AG04450 (cell line): ENCODE measurements at regions not wholly inside any gene's neighbourhood (a gene's known extent, or its start where the extent isn't known, plus 50 kb on each side); places are given as distances from the start of the nearest gene placed in this dataset.

Experiments
- CTCF ChIA-PET: fragments of 300-600, 350-600 bp; formaldehyde crosslinking; extraction: SDS; loops from one replicate; lab custom pipeline; 2022; ENCODE audit warnings: antibody characterized with exemption, inconsistent platforms; lab: Charles Lee
- POLR2A ChIA-PET: fragments of 350-600 bp; formaldehyde crosslinking; extraction: SDS; loops from one replicate; lab custom pipeline; 2021; ENCODE audit warnings: antibody characterized with exemption, inconsistent platforms; lab: Yijun Ruan, JAX
- DNase-seq: peaks from one replicate; pipeline ENCODE4 v3.0.0-alpha.2; 2011; ENCODE audit warnings: low read depth, low spot score
- H3K27ac ChIP-seq: one replicate; pipeline ENCODE4 v1.5.1; 2012; ENCODE audit warnings: low read depth, low read length, control low read depth
- H3K27me3 ChIP-seq: one replicate; pipeline ENCODE4 v1.6.0; 2012; ENCODE audit warnings: low read length; ENCODE audit not compliant: control insufficient read depth, insufficient read depth
- H3K4me3 ChIP-seq: 2 replicates; pipeline ENCODE4 v1.5.1; 2011; ENCODE audit warnings: mild to moderate bottlenecking, low read depth, low read length, control low read depth
- H3K9me3 ChIP-seq: 2 replicates; pipeline ENCODE4 v1.5.1; 2012; ENCODE audit warnings: low read length; ENCODE audit not compliant: control insufficient read depth, insufficient read depth
- TF ChIP-seq, protein P1 (sequence below): IDR thresholded peaks from 2 replicates; pipeline ENCODE4 v1.5.1; 2011; ENCODE audit warnings: low read depth, low read length, control low read depth, inconsistent platforms

DNA sequence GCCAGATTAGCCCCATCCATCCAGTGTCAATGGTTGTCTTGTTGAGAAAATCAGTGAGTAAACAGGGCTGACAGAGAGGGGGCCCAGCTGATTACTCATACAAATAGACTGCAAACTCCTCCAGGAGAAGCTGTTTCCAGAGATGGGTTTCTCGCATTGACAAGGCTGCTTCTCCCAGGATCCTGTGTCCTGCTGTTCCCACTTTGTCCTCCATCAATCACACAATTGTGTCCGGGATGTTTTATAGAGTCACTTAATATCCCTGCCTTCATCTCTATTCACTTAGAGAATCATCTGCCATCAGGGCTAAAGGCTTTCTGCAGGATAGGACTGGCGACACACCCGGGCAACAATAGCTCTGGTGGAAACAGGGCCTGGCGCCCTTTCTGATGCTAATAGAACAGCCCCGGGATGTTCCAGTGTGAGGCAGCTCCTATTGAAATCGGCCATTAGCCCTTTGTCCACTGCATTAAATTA, 71.7 kb upstream of the TBCA start:
- no peak overlapping the region for H3K27ac ChIP-seq
- H3K4me3 ChIP-seq = no peak overlapping the region
- TF ChIP-seq, protein P1, sequence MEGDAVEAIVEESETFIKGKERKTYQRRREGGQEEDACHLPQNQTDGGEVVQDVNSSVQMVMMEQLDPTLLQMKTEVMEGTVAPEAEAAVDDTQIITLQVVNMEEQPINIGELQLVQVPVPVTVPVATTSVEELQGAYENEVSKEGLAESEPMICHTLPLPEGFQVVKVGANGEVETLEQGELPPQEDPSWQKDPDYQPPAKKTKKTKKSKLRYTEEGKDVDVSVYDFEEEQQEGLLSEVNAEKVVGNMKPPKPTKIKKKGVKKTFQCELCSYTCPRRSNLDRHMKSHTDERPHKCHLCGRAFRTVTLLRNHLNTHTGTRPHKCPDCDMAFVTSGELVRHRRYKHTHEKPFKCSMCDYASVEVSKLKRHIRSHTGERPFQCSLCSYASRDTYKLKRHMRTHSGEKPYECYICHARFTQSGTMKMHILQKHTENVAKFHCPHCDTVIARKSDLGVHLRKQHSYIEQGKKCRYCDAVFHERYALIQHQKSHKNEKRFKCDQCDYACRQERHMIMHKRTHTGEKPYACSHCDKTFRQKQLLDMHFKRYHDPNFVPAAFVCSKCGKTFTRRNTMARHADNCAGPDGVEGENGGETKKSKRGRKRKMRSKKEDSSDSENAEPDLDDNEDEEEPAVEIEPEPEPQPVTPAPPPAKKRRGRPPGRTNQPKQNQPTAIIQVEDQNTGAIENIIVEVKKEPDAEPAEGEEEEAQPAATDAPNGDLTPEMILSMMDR = no peak
- H3K9me3 ChIP-seq = peaks cover 4% of the 10 kb centered on the region; the same call in 1 of the 2 replicates
- ChIA-PET CTCF (interaction anchor here (0.8 kb wide), 1 partner anchor 202 kb away, joined by 3 read pairs; no protein-coding TSS in a partner anchor), POLR2A (no interaction called here)
- DNase-seq = no peak
- no peaks in the 10 kb centered on the region for H3K27me3 ChIP-seq

GRCh38 chr5:77847129-77847460, 71.0 kb upstream of the TBCA start:
- POLR2A ChIA-PET = no interaction called here
- DNase-seq = no peak
- Histone ChIP-seq H3K27me3 (no peaks in the 10 kb centered on the region), H3K27ac (no peak overlapping the region), H3K4me3 (no peak overlapping the region), H3K9me3 (peaks cover 4% of the 10 kb centered on the region; the same call in 1 of the 2 replicates)
- TF ChIP-seq, protein P1 = no peak
- CTCF ChIA-PET = interaction anchor here (0.8 kb wide), 1 partner anchor 201 kb away, joined by 3 read pairs; no protein-coding TSS in a partner anchor

- H3K4me3 ChIP-seq = no peak overlapping the region
- no peaks in the 10 kb centered on the region for H3K27me3 ChIP-seq
- no peak overlapping the region for H3K27ac ChIP-seq
- CTCF ChIA-PET = no interaction called here
- DNase-seq = no peak
- TF ChIP-seq, protein P1 = no peak
- POLR2A ChIA-PET = interaction anchor here (0.7 kb wide), 1 partner anchor 1978 kb away, joined by 3 read pairs; no protein-coding TSS in a partner anchor
- H3K9me3 ChIP-seq = peaks cover 4% of the 10 kb centered on the region; the same call in 1 of the 2 replicates
Measured at GRCh38 chr5:77846422-77847128, 70.4 kb upstream of the TBCA start.

DNA sequence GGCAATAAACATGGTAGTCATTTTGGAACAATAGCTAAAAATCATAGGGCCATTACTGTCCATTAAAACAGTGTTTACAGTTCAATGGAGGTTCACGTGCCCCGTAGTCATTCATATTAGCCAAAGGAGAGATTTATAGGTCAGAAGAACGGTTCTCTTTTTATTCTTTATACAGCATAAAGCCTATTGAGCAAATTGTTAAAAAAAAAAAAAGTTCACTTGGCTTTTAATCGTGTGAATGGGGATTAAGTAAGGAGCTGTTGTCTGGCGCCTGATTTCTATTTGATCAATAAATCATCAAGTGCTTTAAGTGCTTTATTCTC, 69.1 kb upstream of the TBCA start:
- Histone ChIP-seq H3K27me3 (no peaks in the 10 kb centered on the region), H3K4me3 (no peak overlapping the region), H3K27ac (no peak overlapping the region), H3K9me3 (no peaks in the 10 kb centered on the region; the same call in 1 of the 2 replicates)
- DNase-seq = no peak
- TF ChIP-seq, protein P1 = no peak
- ChIA-PET POLR2A (no interaction called here), CTCF (interaction anchor here (0.7 to 1.1 kb wide), 3 partner anchors 19 to 285 kb away, joined by 3 to 5 read pairs (median 3); no protein-coding TSS in a partner anchor)

DNA sequence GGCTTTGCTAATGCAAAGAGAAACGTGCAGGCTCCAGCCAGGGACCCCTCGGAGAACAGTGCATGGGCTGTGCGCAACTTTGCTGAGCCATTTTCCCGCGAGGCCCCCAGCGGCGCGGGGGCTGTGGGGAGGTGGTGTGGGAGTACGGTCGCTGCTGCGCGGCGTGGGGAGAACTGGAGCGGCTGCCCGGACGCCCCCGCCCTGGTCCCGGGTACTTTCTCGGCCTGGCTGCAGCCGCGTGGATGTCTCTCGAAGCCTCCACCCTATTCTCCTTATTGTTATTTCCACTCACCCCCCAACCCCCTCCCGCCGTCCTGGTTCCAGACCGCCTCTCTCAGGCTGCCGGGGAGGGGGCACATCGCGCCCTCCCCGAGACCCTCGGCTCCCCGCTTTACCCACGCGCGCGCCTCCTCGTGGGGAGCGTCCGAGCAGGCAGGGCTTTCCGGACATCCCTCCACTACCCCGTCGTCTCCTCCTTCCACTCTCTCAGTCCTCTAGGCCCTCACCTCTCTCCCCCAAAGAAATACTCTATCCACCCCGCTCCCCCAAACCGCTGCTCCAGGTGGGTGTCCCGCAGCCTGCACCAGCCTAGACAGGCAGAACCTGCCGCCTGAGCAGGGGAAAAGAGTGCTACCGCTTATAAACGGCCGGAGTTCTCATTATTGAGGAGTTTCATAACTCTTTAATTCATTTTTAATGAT, 68.6 kb upstream of the TBCA start:
- Histone ChIP-seq H3K4me3 (peak overlapping the region; percentile 51), H3K9me3 (no peaks in the 10 kb centered on the region; the same call in 1 of the 2 replicates), H3K27ac (no peak overlapping the region), H3K27me3 (no peaks in the 10 kb centered on the region)
- ChIA-PET POLR2A (no interaction called here), CTCF (interaction anchor here (0.7 to 1.1 kb wide), 3 partner anchors 19 to 284 kb away, joined by 3 to 5 read pairs (median 3); no protein-coding TSS in a partner anchor)
- TF ChIP-seq, protein P1 = peak; percentile 37
- no peak for DNase-seq
